GM23338 (cell line): ENCODE measurements at regions not wholly inside any gene's neighbourhood (a gene's known extent, or its start where the extent isn't known, plus 50 kb on each side); places are given as distances from the start of the nearest gene placed in this dataset.

ENCODE experiments used
- ATAC-seq: fragments of 200-7000 bp; cut with Tn5 transposase; 3 replicates; pipeline ENCODE4 v1.9.1; 2020
- DNase-seq: peaks from one replicate; pipeline ENCODE4 v3.0.0-alpha.2; 2015; ENCODE audit warnings: low spot score
- H2AFZ ChIP-seq: fragments of 200-600 bp; sonication (generic); 2 replicates; pipeline ENCODE4 v1.8.0; 2016; ENCODE audit warnings: antibody characterized with exemption, mild to moderate bottlenecking, moderate library complexity
- H3F3A ChIP-seq: fragments of 200-600 bp; sonication (generic); replicated peaks from 2 replicates; pipeline ENCODE4 v1.8.0; 2017; ENCODE audit warnings: antibody characterized with exemption, mixed run types, low read depth
- H3K27ac ChIP-seq: fragments of 200-600 bp; sonication (generic); 2 replicates; pipeline ENCODE4 v1.6.1; 2016; ENCODE audit warnings: low read depth
- H3K27me3 ChIP-seq: fragments of 200-600 bp; sonication (generic); 2 replicates; pipeline ENCODE4 v1.8.0; 2016; ENCODE audit warnings: mild to moderate bottlenecking, mixed run types, moderate library complexity; ENCODE audit not compliant: insufficient read depth
- H3K36me3 ChIP-seq: fragments of 200-600 bp; sonication (generic); 2 replicates; pipeline ENCODE4 v1.8.0; 2016; ENCODE audit warnings: mild to moderate bottlenecking; ENCODE audit not compliant: insufficient read depth
- H3K4me1 ChIP-seq: fragments of 200-600 bp; sonication (generic); 2 replicates; pipeline ENCODE4 v1.8.0; 2016; ENCODE audit warnings: mild to moderate bottlenecking, moderate library complexity; ENCODE audit not compliant: insufficient read depth
- H3K4me2 ChIP-seq: fragments of 200-600 bp; sonication (generic); 2 replicates; pipeline ENCODE4 v1.7.1; 2017; ENCODE audit warnings: mixed run types
- H3K4me3 ChIP-seq: fragments of 200-600 bp; sonication (generic); 2 replicates; pipeline ENCODE4 v1.6.1; 2016; ENCODE audit warnings: mixed run types
- H3K79me2 ChIP-seq: fragments of 200-600 bp; sonication (generic); replicated peaks from 2 replicates; pipeline ENCODE4 v1.8.0; 2017; ENCODE audit warnings: mild to moderate bottlenecking; ENCODE audit not compliant: insufficient read depth
- H3K9me2 ChIP-seq: fragments of 200-600 bp; sonication (generic); 2 replicates; pipeline ENCODE4 v1.8.0; 2017; ENCODE audit not compliant: insufficient read depth
- H4K20me1 ChIP-seq: fragments of 200-600 bp; sonication (generic); replicated peaks from 2 replicates; pipeline ENCODE4 v1.8.0; 2017; ENCODE audit warnings: mild to moderate bottlenecking; ENCODE audit not compliant: insufficient read depth
- H3K27ac Mint-ChIP-seq: 2 replicates; pipeline ENCODE4 v1.8.0; 2020; ENCODE audit warnings: inconsistent platforms, mild to moderate bottlenecking, moderate library complexity, mixed read lengths
- H3K27me3 Mint-ChIP-seq: 3 replicates; pipeline ENCODE4 v1.8.0; 2022; ENCODE audit warnings: low read depth, mild to moderate bottlenecking, moderate library complexity, mixed read lengths, inconsistent platforms; ENCODE audit not compliant: insufficient read depth, poor library complexity
- H3K36me3 Mint-ChIP-seq: 3 replicates; pipeline ENCODE4 v1.8.0; 2021; ENCODE audit warnings: low read depth, mild to moderate bottlenecking, inconsistent platforms, moderate library complexity, mixed read lengths
- H3K4me1 Mint-ChIP-seq: 3 replicates; pipeline ENCODE4 v1.8.0; 2020; ENCODE audit warnings: mild to moderate bottlenecking, inconsistent platforms, mixed read lengths
- H3K4me3 Mint-ChIP-seq: 3 replicates; pipeline ENCODE4 v1.8.0; 2021; ENCODE audit warnings: moderate library complexity, mild to moderate bottlenecking, inconsistent platforms, mixed read lengths
- H3K9me3 Mint-ChIP-seq: 3 replicates; pipeline ENCODE4 v1.8.0; 2020; ENCODE audit warnings: moderate library complexity, mild to moderate bottlenecking, inconsistent platforms, mixed read lengths
- CREB1 ChIP-seq: fragments of 250-450 bp; sonication (Bioruptor Pico); IDR thresholded peaks from 2 replicates; pipeline ENCODE4 v1.5.0; 2020; ENCODE audit warnings: low read depth, mild to moderate bottlenecking, moderate library complexity
- CTCF ChIP-seq, 2 experiments: fragments of 200-600 bp in 1 of 2; sonication (generic) in 1 of 2; conservative IDR thresholded peaks; 2 replicates each; pipeline versions ENCODE4 v1.5.1 to v1.6.1; 2016 to 2017; ENCODE audit warnings: antibody characterized with exemption in 2 of 2, low read depth in 2 of 2, mild to moderate bottlenecking in 2 of 2, moderate library complexity in 1 of 2
- ETS1 ChIP-seq: IDR thresholded peaks from 2 replicates; pipeline ENCODE4 v1.6.1; 2016; ENCODE audit warnings: antibody characterized with exemption
- EZH2 ChIP-seq: fragments of 200-600 bp; sonication (generic); IDR thresholded peaks from one replicate; pipeline ENCODE4 v1.8.0; 2017; ENCODE audit warnings: antibody characterized with exemption, mild to moderate bottlenecking, low read depth; ENCODE audit not compliant: unreplicated experiment
- EZH2phosphoT487 ChIP-seq: fragments of 200-600 bp; sonication (generic); IDR thresholded peaks from one replicate; pipeline ENCODE4 v1.8.1; 2018; ENCODE audit warnings: antibody characterized with exemption; ENCODE audit not compliant: unreplicated experiment
- JUNB ChIP-seq: IDR thresholded peaks from one replicate; pipeline ENCODE4 v1.6.1; 2016; ENCODE audit warnings: antibody characterized with exemption; ENCODE audit not compliant: unreplicated experiment
- NANOG ChIP-seq: IDR thresholded peaks from 2 replicates; pipeline ENCODE4 v1.6.1; 2016; ENCODE audit warnings: antibody characterized with exemption, borderline replicate concordance
- POLR2AphosphoS5 ChIP-seq: IDR thresholded peaks from 2 replicates; pipeline ENCODE4 v1.6.1; 2016; ENCODE audit warnings: antibody characterized with exemption, low read depth
- REST ChIP-seq: IDR thresholded peaks from one replicate; pipeline ENCODE4 v1.6.1; 2018; ENCODE audit warnings: antibody characterized with exemption; ENCODE audit not compliant: unreplicated experiment
- STAT1 ChIP-seq: IDR thresholded peaks from one replicate; pipeline ENCODE4 v1.6.1; 2016; ENCODE audit warnings: antibody characterized with exemption; ENCODE audit not compliant: unreplicated experiment
- ZNF114 ChIP-seq: fragments of 250-450 bp; sonication (Bioruptor Pico); IDR thresholded peaks from 2 replicates; pipeline ENCODE4 v1.5.0; 2020; ENCODE audit warnings: mild to moderate bottlenecking, moderate library complexity
- ZNF331 ChIP-seq: fragments of 250-450 bp; sonication (Bioruptor Pico); IDR thresholded peaks from 2 replicates; pipeline ENCODE4 v1.5.0; 2020; ENCODE audit warnings: low read depth, mild to moderate bottlenecking, moderate library complexity
- ZNF462 ChIP-seq: fragments of 250-450 bp; sonication (Bioruptor Pico); IDR thresholded peaks from 2 replicates; pipeline ENCODE4 v1.5.0; 2020; ENCODE audit warnings: mild to moderate bottlenecking, moderate library complexity

- H3K36me3 Mint-ChIP-seq: no peaks in the 10 kb centered on the region
These were observed 138.4 kb upstream of the SPACA1 start for GRCh38 chr6:87908978-87909811.

More at GRCh38 chr6:87908978-87909811, 138.4 kb upstream of the SPACA1 start:
- H3K36me3 ChIP-seq: no peaks in the 10 kb centered on the region
- H3K79me2 ChIP-seq: no peaks in the 10 kb centered on the region
- no peak overlapping the region for H3K4me3 ChIP-seq
- H3K4me3 Mint-ChIP-seq: no peak overlapping the region
- H2AFZ ChIP-seq: no peak overlapping the region
- no peaks in the 10 kb centered on the region for H3F3A ChIP-seq
- no peaks in the 10 kb centered on the region for H3K9me3 Mint-ChIP-seq
- H3K4me2 ChIP-seq: no peak overlapping the region
- H3K27me3 Mint-ChIP-seq: peaks cover 2% of the 10 kb centered on the region
- peaks cover 45% of the 10 kb centered on the region for H3K4me1 Mint-ChIP-seq
- no peak overlapping the region for H3K27ac Mint-ChIP-seq
- no peak overlapping the region for H3K27ac ChIP-seq
- ATAC-seq (no peak), DNase-seq (no peak)
- no peaks in the 10 kb centered on the region for H3K27me3 ChIP-seq
- H4K20me1 ChIP-seq: no peaks in the 10 kb centered on the region
- H3K9me2 ChIP-seq: peaks cover 4% of the 10 kb centered on the region; the same call in 1 of the 2 replicates
- peaks cover 43% of the 10 kb centered on the region for H3K4me1 ChIP-seq
- TF ChIP-seq EZH2phosphoT487: no peak
- no peak for TF ChIP-seq CTCF (conservative IDR thresholded peaks at IDR 0.05; ENCODE audit: low read depth in 2 of 2)
- no peak for TF ChIP-seq ETS1
- no peak for TF ChIP-seq STAT1
- no peak for TF ChIP-seq ZNF331 (CRISPR knock-in tag)
- no peak for TF ChIP-seq CREB1 (CRISPR knock-in tag)
- TF ChIP-seq JUNB: no peak
- no peak for TF ChIP-seq ZNF462 (CRISPR knock-in tag)
- TF ChIP-seq EZH2: no peak
- no peak for TF ChIP-seq NANOG
- TF ChIP-seq ZNF114 (CRISPR knock-in tag): no peak
- TF ChIP-seq POLR2AphosphoS5: no peak
- TF ChIP-seq REST: no peak
